ENCODE measurements at regions not wholly inside any gene's neighbourhood (a gene's known extent, or its start where the extent isn't known, plus 50 kb on each side); places are given as distances from the start of the nearest gene placed in this dataset.
"Not testable (repeated sequence)": the region's sequence is repeated elsewhere in the genome, so short reads cannot be mapped to it uniquely, and the experiment has no call there.

DNA sequence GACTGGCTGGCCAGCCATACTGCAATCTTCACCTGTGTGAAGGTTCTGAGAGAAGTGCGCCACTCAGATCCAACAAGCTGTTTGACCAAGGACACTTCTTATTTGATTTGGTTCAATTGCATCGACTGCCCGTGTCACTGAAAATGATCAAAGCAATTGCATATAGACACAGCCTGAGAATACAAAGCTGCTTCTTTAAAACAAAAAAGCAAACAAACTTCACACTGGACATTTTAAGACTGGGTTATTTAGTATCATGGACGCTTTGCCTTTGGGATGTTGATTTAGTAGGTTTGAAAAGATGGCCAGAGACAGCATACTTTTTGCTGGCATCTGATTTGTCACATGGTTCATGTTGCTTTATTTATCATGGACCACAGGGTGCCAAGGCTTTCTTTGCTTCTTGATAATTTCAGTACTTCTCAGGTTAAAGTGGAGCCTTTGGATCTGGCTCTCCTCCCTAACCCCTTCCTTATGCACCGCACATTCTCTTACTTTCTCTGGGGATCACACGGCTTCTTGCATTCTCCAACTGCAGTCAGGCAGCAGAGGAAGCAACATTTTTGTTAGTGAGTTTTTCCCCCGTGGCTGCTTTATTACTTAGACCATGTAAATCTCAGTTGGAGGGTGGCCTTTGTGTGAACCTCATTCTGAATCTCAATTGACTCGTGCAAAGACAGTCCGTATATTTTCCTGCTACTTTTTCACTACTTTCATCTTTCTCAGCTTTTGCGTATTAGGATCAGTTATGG lies 151.0 kb downstream of the CD47 start:
- DNase-seq, result no peak

- no peak for DNase-seq
These were observed 152.7 kb downstream of the CD47 start for GRCh38 chr3:107938143-107938542.

GRCh38 chr3:107934808-107935207 lies 156.0 kb downstream of the CD47 start:
- DNase-seq, result no peak

GRCh38 chr3:107933450-107933849 lies 157.4 kb downstream of the CD47 start:
- DNase-seq, result no peak

DNA sequence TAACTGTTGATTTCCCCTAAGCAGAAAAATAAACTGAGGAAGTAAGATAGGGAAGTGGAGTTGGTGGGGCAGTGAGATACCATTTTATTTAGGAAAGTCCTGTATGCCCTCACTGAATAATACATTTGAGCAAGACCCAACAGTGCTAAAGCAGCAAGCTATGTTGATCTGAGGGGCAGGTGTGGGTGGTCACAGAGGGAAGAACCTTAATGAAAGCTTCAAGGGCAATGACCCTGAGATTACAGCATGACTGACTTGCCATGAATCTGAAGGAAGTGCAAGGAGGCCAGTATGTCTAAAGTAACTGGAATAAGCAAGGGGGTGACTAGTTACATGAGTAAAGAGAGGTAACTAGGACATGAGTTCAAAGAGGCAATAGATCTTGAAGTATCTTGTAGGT lies 159.5 kb downstream of the CD47 start:
- no peak for DNase-seq

DNA sequence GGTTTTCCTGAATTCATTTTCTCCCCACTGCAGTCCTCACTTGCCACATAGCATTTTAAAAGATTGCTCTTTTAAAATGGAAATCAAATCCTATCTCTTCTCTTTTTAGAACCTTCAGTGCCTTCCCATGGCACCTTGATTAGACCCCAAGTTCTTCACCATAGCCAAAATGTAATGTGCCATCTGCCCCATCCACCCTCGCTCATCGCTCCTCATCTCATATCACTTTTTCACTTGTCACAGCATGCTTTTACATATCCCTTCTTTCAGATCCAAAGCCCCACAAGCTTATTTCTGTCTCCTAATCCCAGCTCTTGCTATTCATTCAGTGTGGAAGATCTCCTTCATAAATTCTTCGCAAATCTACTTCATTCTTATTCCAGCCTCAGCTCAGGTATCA lies 161.7 kb downstream of the CD47 start:
- DNase-seq, result no peak

DNA sequence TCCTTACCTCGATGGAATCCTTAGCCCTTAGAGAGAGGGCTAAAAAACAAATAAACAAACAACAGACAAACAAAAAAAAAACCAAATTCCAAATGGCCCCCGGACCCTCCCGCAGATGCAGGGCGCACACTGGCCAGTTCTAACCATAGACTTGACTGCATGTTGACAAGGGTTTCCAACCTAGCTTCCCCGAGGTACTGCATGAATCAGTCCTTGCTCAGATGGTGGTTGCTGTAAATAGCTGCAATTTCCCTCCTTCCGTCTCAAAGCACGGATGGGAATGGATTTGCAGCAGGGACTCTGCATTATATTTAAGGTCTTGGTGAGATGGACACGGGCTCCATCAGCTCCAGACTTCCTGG lies 162.8 kb downstream of the CD47 start:
- no peak for DNase-seq

GRCh38 chr3:107927361-107928083 lies 163.3 kb downstream of the CD47 start:
- peak; percentile 62 for DNase-seq

DNA sequence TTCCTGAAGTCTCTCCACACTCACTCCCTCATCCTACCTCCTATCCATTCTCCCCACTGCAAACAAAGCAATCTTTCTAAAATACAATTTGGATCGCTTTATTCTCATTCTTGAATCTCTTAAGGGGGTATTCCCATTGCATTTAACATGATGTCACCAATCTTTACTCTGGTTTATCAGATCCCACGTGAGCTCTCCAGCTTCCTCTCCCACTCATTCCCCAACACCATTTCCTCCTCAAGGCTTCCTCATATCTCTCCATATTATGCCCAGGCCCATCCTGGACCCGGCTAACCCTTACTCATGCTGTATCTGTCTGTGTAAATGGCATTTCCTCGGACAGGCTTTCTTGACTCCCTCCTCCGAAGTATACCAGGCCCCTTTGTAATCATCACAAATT lies 165.0 kb downstream of the CD47 start:
- DNase-seq, result no peak

DNA sequence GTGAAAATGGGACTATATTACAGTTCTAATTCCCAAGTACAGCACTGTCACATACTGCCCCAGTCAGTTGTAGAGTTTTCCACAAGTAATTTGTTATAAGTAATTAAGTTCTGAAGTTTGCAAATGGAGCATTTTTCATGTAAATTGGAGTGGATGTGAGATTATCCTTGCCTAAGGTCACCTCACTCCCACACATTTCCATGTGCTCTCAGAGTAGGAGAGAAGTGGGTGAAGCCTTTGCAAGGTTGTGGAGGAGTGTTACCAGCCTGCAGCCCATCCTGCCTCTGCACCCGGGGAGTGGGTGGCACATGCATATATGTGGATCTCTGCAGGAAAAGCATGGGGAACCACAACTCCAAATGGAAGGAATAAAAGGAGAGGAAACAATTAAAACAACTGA lies 169.8 kb downstream of the CD47 start:
- DNase-seq, result no peak

DNA sequence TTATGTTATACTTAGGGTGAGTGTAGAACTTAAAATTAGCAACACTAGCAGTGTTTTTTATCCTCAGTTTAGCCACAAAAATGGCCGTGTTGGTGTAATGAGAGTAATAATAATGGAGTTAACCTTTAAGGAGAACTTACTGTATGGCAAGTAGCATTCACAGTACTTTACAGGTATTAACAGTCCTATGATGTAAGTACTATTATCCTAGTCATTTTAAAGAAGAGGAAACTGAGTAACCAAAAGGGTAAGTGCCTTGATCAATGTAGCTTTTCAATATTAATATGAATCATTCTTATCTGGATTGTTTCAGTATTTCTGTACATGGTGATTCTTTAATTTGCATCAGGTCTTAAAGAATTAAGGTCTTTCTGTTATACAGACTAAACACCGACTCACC lies 170.3 kb downstream of the CD47 start:
- DNase-seq, result no peak

GRCh38 chr3:107919239-107919638 lies 171.6 kb downstream of the CD47 start:
- no peak for DNase-seq

DNA sequence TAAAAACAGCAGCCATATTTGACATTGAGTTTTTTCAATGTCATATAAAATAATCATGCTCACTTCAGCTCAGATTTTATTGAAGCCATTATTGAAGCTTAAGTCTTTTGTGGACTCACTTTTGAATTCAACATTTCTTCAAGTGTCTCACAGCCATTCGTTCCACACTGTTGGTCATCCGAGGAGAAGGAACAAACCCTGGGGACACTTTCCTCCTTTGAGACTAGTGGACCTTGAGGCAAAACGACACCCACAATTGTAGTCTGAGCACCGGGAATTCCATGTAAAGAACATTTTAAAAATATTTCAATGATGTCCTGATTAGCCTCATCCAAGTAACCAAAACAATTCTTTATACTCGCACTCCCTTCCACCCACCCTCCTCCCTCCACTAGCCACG lies 174.7 kb downstream of the CD47 start:
- no peak for DNase-seq

GRCh38 chr3:107915706-107916105 lies 175.1 kb downstream of the CD47 start:
- DNase-seq, result no peak

- no peak for DNase-seq
These were observed 177.1 kb downstream of the CD47 start for GRCh38 chr3:107913701-107914100.

DNA sequence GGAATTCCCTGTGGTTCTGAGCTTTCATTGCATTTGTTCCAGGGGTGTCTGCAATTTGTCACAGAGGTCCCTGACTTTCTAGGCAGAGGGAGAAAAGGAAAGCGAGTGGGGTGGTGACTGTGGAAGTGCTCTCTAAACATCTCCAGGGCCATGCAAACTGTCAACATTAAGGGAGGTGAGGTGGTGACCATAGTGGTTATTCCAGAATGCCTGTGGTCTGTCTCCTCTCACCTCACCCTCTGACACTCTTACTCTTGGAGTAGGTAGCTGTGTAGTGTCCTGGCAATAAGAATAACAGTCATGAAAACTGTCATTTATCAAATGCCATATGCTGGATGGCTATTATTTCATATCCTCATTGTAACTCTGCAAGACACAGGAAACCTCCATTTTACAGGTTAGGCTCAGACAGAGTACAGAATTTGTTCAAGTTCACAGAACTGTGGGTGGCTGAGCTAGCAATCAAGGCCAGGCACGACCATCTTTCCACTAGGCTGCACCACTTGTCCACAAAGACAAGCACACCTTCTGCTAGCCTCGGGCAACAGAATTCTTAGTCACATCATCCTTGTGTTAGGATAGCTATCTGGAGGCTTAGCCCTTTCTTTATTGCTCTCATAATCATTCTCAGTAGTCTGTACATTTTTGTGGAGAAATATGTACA lies 179.4 kb downstream of the CD47 start:
- DNase-seq, result no peak

DNA sequence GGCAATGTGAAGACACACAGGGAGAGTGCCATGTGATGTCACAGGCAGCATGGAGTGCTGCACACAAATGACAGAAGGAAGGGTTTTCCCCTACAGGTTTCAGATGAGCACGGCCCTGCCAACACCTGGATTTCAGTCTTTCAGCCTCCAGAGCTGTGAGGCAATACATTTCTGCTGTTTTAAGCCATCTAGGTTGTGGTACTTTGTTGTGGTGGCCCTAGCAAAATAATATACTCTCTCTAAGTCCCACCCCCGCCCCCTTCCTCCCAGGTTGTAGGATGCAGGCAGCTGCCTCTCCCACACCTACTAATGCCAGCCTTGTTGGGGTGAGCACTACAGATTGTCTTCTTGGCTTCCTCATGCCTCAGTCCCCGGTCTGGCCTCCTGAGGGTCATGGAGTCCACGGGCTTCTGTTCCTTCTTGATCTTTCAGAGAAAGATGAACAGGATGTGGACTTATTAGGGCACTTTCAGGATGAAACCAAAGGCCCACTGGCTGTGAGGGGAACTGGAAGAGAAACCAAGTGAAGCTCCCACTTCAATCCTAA lies 180.0 kb downstream of the CD47 start:
- DNase-seq, result no peak

GRCh38 chr3:107909583-107909982 lies 181.2 kb downstream of the CD47 start:
- DNase-seq, result not testable (repeated sequence)

DNA sequence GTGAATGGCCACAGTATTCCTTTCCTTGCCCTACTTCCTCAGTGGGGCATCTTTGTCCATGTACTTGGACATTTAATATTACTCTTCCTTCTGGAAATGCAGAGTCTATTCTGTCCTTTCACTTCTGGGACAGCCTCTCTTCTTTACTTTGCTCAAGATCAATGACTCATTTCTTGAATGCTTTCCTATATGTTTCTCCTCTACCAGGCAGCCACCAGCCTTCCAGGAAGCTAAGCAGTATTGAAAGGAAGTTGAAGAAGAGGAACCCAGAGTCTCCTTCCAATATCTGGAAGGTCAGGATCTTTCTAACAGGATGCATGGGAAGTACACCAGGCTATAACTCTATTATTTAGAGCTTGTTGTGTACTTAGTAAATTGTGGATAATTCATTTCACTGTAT lies 182.8 kb downstream of the CD47 start:
- DNase-seq, result no peak

DNA sequence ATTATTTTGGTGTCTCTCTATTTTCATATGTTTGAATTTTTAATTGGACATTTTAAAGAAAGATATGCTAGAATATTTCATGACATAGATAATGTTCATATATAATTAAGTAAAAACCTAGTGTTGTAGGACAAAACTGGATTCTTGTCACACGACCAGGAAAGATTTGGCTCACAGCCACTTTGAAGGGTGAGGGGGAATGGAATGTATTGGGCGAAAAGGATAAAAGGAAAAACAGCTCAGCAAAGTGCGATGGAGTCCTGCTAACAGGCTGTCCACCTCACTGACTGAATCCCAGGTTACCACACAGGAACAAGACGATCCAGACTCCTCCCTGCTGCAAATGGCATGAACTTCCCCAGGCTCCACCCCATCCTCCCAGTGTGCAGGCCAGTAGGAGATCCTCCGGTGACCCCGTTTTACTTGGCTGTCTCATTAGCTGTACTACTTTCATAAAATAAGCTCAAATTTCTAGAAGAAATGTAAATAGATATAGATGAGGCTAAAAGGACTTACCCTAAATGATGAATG lies 186.2 kb downstream of the CD47 start:
- no peak for DNase-seq

DNA sequence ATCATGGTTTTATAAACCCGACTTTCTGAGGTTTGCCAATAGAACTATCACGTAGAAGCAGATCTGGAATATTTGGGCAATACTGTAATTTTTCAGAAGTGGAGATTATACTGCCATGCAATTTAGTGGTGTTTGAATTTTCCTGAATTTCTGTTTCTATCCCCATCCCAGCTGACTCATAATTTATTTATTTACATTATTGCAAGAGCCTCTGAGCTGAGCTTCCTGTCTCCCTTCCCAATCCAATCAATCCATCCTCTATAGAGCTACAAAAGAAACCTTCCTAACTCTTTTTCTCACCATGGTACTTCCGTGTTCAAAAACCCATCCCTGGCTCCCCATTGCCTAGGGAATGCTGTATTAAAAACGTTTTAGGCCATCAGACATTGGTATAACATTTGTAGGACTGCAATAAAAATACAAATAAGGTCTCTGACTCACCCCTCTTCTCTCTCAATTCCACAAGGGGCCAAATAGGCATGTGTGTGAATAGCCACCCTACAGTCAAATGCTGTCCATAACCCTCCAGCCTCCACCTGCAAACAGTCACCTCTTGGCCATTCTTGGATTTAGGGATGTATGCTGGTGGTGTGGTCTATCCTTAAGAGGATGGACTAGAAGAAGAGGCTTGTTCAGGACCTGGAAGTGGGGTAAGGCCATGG lies 190.7 kb downstream of the CD47 start:
- DNase-seq, result no peak

DNA sequence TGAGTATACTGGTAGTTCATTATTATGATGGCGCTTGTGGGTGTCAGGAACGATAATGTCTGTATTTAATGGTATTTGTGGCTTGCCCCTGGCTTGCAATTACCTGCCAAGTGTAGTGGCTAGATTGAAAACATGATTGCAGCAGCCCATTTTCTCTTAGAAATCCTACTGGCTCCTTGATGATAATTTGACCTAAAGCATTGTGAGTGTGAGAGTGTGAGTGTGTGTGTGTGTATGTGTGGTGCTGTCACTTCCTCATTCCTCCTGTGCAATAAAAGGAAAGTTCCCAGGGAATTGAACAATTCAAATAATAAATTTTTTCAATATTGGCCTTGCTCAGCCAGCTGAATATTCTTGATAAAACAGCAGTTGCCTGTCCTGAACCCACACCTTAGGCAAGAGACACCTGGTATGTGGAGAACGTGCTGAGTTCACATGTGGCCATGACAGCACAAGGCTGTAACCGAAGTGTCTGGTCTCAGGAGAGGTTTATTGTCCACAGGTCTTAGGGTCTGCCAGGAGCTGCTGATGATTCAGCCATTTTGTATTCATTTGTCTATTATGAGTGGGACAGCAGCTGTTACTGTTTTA lies 193.3 kb downstream of the CD47 start:
- no peak for DNase-seq

- DNase-seq, result no peak
These were observed 195.8 kb downstream of the CD47 start for GRCh38 chr3:107894998-107895397.

All from NCI-H2029 treated with DMSO at 0.1 percent for 48 hours (cell line).